ENCODE measurements at regions not wholly inside any gene's neighbourhood (a gene's known extent, or its start where the extent isn't known, plus 50 kb on each side); places are given as distances from the start of the nearest gene placed in this dataset.

GRCh38 chr19:30686826-30687566 is 314.8 kb downstream of the ZNF536 start:
- H3K36me3 ChIP-seq (replicated peaks; ENCODE audit: insufficient read depth, low read length) = no peaks in the 10 kb centered on the region
- H4K20me1 ChIP-seq (ENCODE audit: insufficient read depth, low read length) = no peaks in the 10 kb centered on the region
- no peaks in the 10 kb centered on the region for H3K79me2 ChIP-seq (ENCODE audit: low read length)
- H3K27me3 ChIP-seq (replicated peaks; ENCODE audit: insufficient read depth, low read length) = peaks cover 90% of the 10 kb centered on the region
- H3K9me2 ChIP-seq (replicated peaks; ENCODE audit: insufficient read depth, low read length) = no peaks in the 10 kb centered on the region
- H3K4me1 ChIP-seq (ENCODE audit: low read length) = no peaks in the 10 kb centered on the region
- no peak for DNase-seq
- H3K9ac ChIP-seq (ENCODE audit: low read length) = no peak overlapping the region
- H2AFZ ChIP-seq (ENCODE audit: low read length) = no peak overlapping the region
- no peak overlapping the region for H3K27ac ChIP-seq (ENCODE audit: low read length)
- TF ChIP-seq EZH2 (optimal IDR thresholded peaks at IDR 0.05; ENCODE audit: low read depth, low read length) (peak; percentile 49), CTCF (IDR thresholded peaks at IDR 0.05; ENCODE audit: low read length) (no peak), EZH2phosphoT487 (IDR thresholded peaks at IDR 0.05; ENCODE audit: low read length) (no peak)
- no peaks in the 10 kb centered on the region for H3F3A ChIP-seq (ENCODE audit: insufficient read depth, low read length)
- no peak overlapping the region for H3K4me3 ChIP-seq (ENCODE audit: low read length)
- H3K4me2 ChIP-seq (ENCODE audit: low read depth, low read length) = no peak overlapping the region
- H3K9me3 ChIP-seq (replicated peaks; ENCODE audit: insufficient read depth, low read length) = no peaks in the 10 kb centered on the region

GRCh38 chr19:30686176-30686820 is 314.1 kb downstream of the ZNF536 start:
- Histone ChIP-seq H4K20me1 (ENCODE audit: insufficient read depth, low read length) (no peaks in the 10 kb centered on the region), H3K27me3 (replicated peaks; ENCODE audit: insufficient read depth, low read length) (peaks cover 90% of the 10 kb centered on the region), H3F3A (ENCODE audit: insufficient read depth, low read length) (no peaks in the 10 kb centered on the region), H2AFZ (ENCODE audit: low read length) (no peak overlapping the region), H3K27ac (ENCODE audit: low read length) (no peak overlapping the region), H3K4me2 (ENCODE audit: low read depth, low read length) (no peak overlapping the region), H3K9me3 (replicated peaks; ENCODE audit: insufficient read depth, low read length) (no peaks in the 10 kb centered on the region), H3K9me2 (replicated peaks; ENCODE audit: insufficient read depth, low read length) (no peaks in the 10 kb centered on the region), H3K4me1 (ENCODE audit: low read length) (no peaks in the 10 kb centered on the region), H3K36me3 (replicated peaks; ENCODE audit: insufficient read depth, low read length) (no peaks in the 10 kb centered on the region), H3K4me3 (ENCODE audit: low read length) (no peak overlapping the region), H3K79me2 (ENCODE audit: low read length) (no peaks in the 10 kb centered on the region), H3K9ac (ENCODE audit: low read length) (no peak overlapping the region)
- TF ChIP-seq EZH2 (optimal IDR thresholded peaks at IDR 0.05; ENCODE audit: low read depth, low read length) (no peak), CTCF (IDR thresholded peaks at IDR 0.05; ENCODE audit: low read length) (no peak), EZH2phosphoT487 (IDR thresholded peaks at IDR 0.05; ENCODE audit: low read length) (no peak)
- no peak for DNase-seq

GRCh38 chr19:30685426-30686000 is 313.3 kb downstream of the ZNF536 start:
- Histone ChIP-seq H3K9me2 (replicated peaks; ENCODE audit: insufficient read depth, low read length) (no peaks in the 10 kb centered on the region), H4K20me1 (ENCODE audit: insufficient read depth, low read length) (no peaks in the 10 kb centered on the region), H3K79me2 (ENCODE audit: low read length) (no peaks in the 10 kb centered on the region), H3K9me3 (replicated peaks; ENCODE audit: insufficient read depth, low read length) (no peaks in the 10 kb centered on the region), H3K4me2 (ENCODE audit: low read depth, low read length) (no peak overlapping the region), H3K36me3 (replicated peaks; ENCODE audit: insufficient read depth, low read length) (no peaks in the 10 kb centered on the region), H3F3A (ENCODE audit: insufficient read depth, low read length) (no peaks in the 10 kb centered on the region), H3K27ac (ENCODE audit: low read length) (no peak overlapping the region), H3K27me3 (replicated peaks; ENCODE audit: insufficient read depth, low read length) (peaks cover 86% of the 10 kb centered on the region), H2AFZ (ENCODE audit: low read length) (no peak overlapping the region), H3K4me1 (ENCODE audit: low read length) (no peaks in the 10 kb centered on the region), H3K9ac (ENCODE audit: low read length) (no peak overlapping the region), H3K4me3 (ENCODE audit: low read length) (no peak overlapping the region)
- TF ChIP-seq CTCF (IDR thresholded peaks at IDR 0.05; ENCODE audit: low read length) (no peak), EZH2 (optimal IDR thresholded peaks at IDR 0.05; ENCODE audit: low read depth, low read length) (no peak), EZH2phosphoT487 (IDR thresholded peaks at IDR 0.05; ENCODE audit: low read length) (no peak)
- DNase-seq = no peak

All from MM.1S (cell line).